Common myeloid progenitor, CD34-positive (primary cell): ENCODE measurements at regions not wholly inside any gene's neighbourhood (a gene's known extent, or its start where the extent isn't known, plus 50 kb on each side); places are given as distances from the start of the nearest gene placed in this dataset.

ENCODE experiments used
- CTCF ChIA-PET: fragments of 350-600 bp; sonication (Branson Sonifier 250); formaldehyde crosslinking; loops from one replicate; lab custom pipeline; 2021; ENCODE audit warnings: antibody characterized with exemption; lab: Charles Lee
- POLR2A ChIA-PET: fragments of 350-600 bp; sonication (Branson Sonifier 250); formaldehyde crosslinking; loops from one replicate; lab custom pipeline; 2021; ENCODE audit warnings: antibody characterized with exemption; lab: Charles Lee
- DNase-seq, 3 donors: peaks; one replicate each; pipeline versions ENCODE4 v3.0.0 to v3.0.0-alpha.2; 2013
- H3K27ac ChIP-seq, 2 experiments: 1 replicate in 1 of 2; 2 replicates in 1 of 2; pipeline ENCODE4 v1.7.0; 2013; ENCODE audit warnings: inconsistent platforms in 2 of 2, low read length in 2 of 2, mild to moderate bottlenecking in 2 of 2, low read depth in 1 of 2, moderate library complexity in 1 of 2; ENCODE audit not compliant: severe bottlenecking in 2 of 2, insufficient read depth in 1 of 2, poor library complexity in 1 of 2
- H3K27me3 ChIP-seq, 5 experiments: replicated peaks in 2 of 5; 1 replicate in 3 of 5; 2 replicates in 2 of 5; pipeline versions ENCODE4 v1.6.1 to v1.7.0; 2013; ENCODE audit warnings: low read length in 4 of 5, mild to moderate bottlenecking in 2 of 5, moderate library complexity in 2 of 5, inconsistent platforms in 1 of 5; ENCODE audit not compliant: insufficient read depth in 5 of 5, control insufficient read depth in 4 of 5
- H3K36me3 ChIP-seq, 4 experiments: 1 replicate in 2 of 4; 2 replicates in 2 of 4; pipeline versions ENCODE4 v1.6.1 to v1.7.0; 2013; ENCODE audit warnings: low read length in 3 of 4, control low read depth in 1 of 4, mild to moderate bottlenecking in 1 of 4; ENCODE audit not compliant: control insufficient read depth in 4 of 4, insufficient read depth in 4 of 4
- H3K4me1 ChIP-seq, 4 experiments: 1 replicate in 3 of 4; 2 replicates in 1 of 4; pipeline versions ENCODE4 v1.6.1 to v1.7.1; 2013; ENCODE audit warnings: low read length in 3 of 4, mild to moderate bottlenecking in 3 of 4, control low read depth in 1 of 4, inconsistent platforms in 1 of 4, moderate library complexity in 1 of 4; ENCODE audit not compliant: control insufficient read depth in 4 of 4, insufficient read depth in 4 of 4; ENCODE audit errors: control extremely low read depth in 1 of 4
- H3K4me3 ChIP-seq, 7 experiments: 1 replicate in 4 of 7; 2 replicates in 3 of 7; pipeline versions ENCODE4 v1.5.1 to v1.7.0; 2013; ENCODE audit warnings: mild to moderate bottlenecking in 7 of 7, low read length in 6 of 7, moderate library complexity in 6 of 7, inconsistent platforms in 2 of 7, low read depth in 2 of 7, control low read depth in 1 of 7; ENCODE audit not compliant: insufficient read depth in 4 of 7, control insufficient read depth in 1 of 7; ENCODE audit errors: extremely low read depth in 1 of 7
- H3K9me3 ChIP-seq, 5 experiments: 1 replicate in 4 of 5; 2 replicates in 1 of 5; pipeline versions ENCODE4 v1.6.1 to v1.7.1; 2013; ENCODE audit warnings: low read length in 4 of 5, mild to moderate bottlenecking in 2 of 5, inconsistent platforms in 1 of 5, low read depth in 1 of 5, moderate library complexity in 1 of 5; ENCODE audit not compliant: control insufficient read depth in 4 of 5, insufficient read depth in 2 of 5; ENCODE audit errors: control extremely low read depth in 1 of 5
- WGBS: methylation state at CpG from one replicate; pipeline ENCODE4 v1.1.5; 2013; ENCODE audit not compliant: insufficient coverage; 5-methylcytosine and 5-hydroxymethylcytosine counted together

- no peak overlapping the region for H3K4me3 ChIP-seq
- no peak overlapping the region for H3K27ac ChIP-seq
- H3K4me1 ChIP-seq: peaks cover 0 to 11% (median 5%) of the 10 kb centered on the region in 4 experiments
- ChIA-PET POLR2A (no interaction called here), CTCF (interaction anchor here (0.9 to 1.1 kb wide), 2 partner anchors 12 to 14 kb away, joined by 3 read pairs; no protein-coding TSS in a partner anchor)
- no peaks in the 10 kb centered on the region for H3K9me3 ChIP-seq
- H3K27me3 ChIP-seq: no peaks in the 10 kb centered on the region
- DNase-seq: peak in 2 of 3 donors; percentile 11 to 17
- no CpG with 5 or more reads among the region's 1 CpG for WGBS
- no peaks in the 10 kb centered on the region for H3K36me3 ChIP-seq
Observed at GRCh38 chr3:101976473-101976872, 127.2 kb downstream of the NFKBIZ start.

- DNase-seq: no peak
- H3K9me3 ChIP-seq: no peaks in the 10 kb centered on the region
- ChIA-PET CTCF (interaction anchor here (1.1 kb wide), 1 partner anchor 13 kb away, joined by 3 read pairs; no protein-coding TSS in a partner anchor), POLR2A (no interaction called here)
- 100% methylated on average over 1 of the region's 2 CpGs for WGBS
- H3K27me3 ChIP-seq: no peaks in the 10 kb centered on the region
- H3K4me3 ChIP-seq: no peak overlapping the region
- H3K36me3 ChIP-seq: no peaks in the 10 kb centered on the region
- H3K4me1 ChIP-seq: peaks cover 0 to 11% (median 1%) of the 10 kb centered on the region in 4 experiments
- H3K27ac ChIP-seq: no peak overlapping the region
Observed at GRCh38 chr3:101978348-101978747, 129.0 kb downstream of the NFKBIZ start.

DNA sequence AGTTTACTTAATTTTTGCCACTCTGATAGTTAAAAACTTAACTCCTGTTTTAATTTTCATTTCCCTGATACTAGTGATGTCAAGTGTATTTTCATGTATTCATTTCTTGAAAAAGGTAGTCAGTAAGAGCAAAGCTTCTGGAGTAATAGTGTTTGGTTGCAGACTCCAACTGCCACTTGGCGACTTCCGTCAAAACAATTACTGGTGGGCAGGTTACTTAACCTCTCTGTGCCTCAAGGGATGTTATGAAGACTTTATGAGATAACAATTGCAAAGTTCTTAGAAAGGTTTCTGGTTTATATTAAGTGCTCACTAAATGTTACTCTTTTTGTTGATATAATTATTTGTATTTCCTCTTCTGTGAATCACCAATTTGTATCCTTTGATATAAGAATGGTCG, 129.7 kb downstream of the NFKBIZ start:
- 100% methylated on average over 2 of the region's 3 CpGs for WGBS
- CTCF ChIA-PET: no interaction called here

GRCh38 chr3:101984356-101984755, 135.0 kb downstream of the NFKBIZ start:
- Histone ChIP-seq H3K27me3 (no peaks in the 10 kb centered on the region), H3K4me3 (no peak overlapping the region), H3K36me3 (no peaks in the 10 kb centered on the region), H3K9me3 (no peaks in the 10 kb centered on the region), H3K27ac (no peak overlapping the region), H3K4me1 (peaks cover 0 to 15% (median 11%) of the 10 kb centered on the region in 4 experiments)
- DNase-seq: no peak
- 95% methylated on average over 4 of the region's 4 CpGs for WGBS
- POLR2A ChIA-PET: no interaction called here
- CTCF ChIA-PET: interaction anchor here (1.1 kb wide), 1 partner anchor 22 kb away, joined by 3 read pairs; no protein-coding TSS in a partner anchor

More for the DNA sequence above, 129.7 kb downstream of the NFKBIZ start:
- Histone ChIP-seq H3K36me3 (no peaks in the 10 kb centered on the region), H3K4me3 (no peak overlapping the region), H3K27ac (no peak overlapping the region), H3K27me3 (no peaks in the 10 kb centered on the region), H3K9me3 (no peaks in the 10 kb centered on the region), H3K4me1 (peaks cover 0 to 11% (median 1%) of the 10 kb centered on the region in 4 experiments)
- POLR2A ChIA-PET: no interaction called here
- DNase-seq: no peak

DNA sequence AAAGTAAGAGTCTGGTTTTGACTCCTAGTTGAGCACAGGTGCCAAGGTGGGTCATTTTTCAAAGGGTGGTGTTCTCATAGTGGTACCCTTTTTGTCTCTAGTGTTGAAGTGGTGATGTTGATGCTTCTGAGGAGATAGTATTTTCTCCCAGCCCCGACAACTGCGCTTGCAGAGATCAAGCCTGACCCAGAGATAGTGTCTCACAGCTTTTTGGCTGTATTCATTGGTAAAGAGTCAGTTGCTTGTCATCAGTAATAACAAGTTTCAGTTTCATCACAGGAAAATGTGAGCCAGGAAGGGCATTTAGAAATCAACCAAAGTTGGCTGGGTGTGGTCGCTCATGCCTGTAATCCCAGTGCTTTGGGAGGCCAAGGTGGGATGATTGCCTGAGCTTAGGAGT, 139.3 kb downstream of the NFKBIZ start:
- 100% methylated on average over 2 of the region's 3 CpGs for WGBS
- POLR2A ChIA-PET: no interaction called here
- Histone ChIP-seq H3K27me3 (no peaks in the 10 kb centered on the region), H3K36me3 (no peaks in the 10 kb centered on the region), H3K27ac (no peak overlapping the region), H3K4me1 (peaks cover 0 to 19% (median 12%) of the 10 kb centered on the region in 4 experiments), H3K4me3 (no peak overlapping the region), H3K9me3 (no peaks in the 10 kb centered on the region)
- DNase-seq: peak in 1 of 3 donors; percentile 14
- CTCF ChIA-PET: interaction anchor here (1.2 kb wide), 1 partner anchor 10 kb away, joined by 3 read pairs; no protein-coding TSS in a partner anchor

- no peak overlapping the region for H3K27ac ChIP-seq
- H3K4me1 ChIP-seq: peaks cover 0 to 19% (median 12%) of the 10 kb centered on the region in 4 experiments
- no peaks in the 10 kb centered on the region for H3K36me3 ChIP-seq
- POLR2A ChIA-PET: no interaction called here
- no peak overlapping the region for H3K4me3 ChIP-seq
- CTCF ChIA-PET: interaction anchor here (1.2 kb wide), 1 partner anchor 9 kb away, joined by 3 read pairs; no protein-coding TSS in a partner anchor
- 96% methylated on average over 3 of the region's 5 CpGs for WGBS
- no peaks in the 10 kb centered on the region for H3K27me3 ChIP-seq
- H3K9me3 ChIP-seq: no peaks in the 10 kb centered on the region
- no peak for DNase-seq
Observed at GRCh38 chr3:101989578-101990200, 140.4 kb downstream of the NFKBIZ start.

- Histone ChIP-seq H3K27ac (no peak overlapping the region), H3K27me3 (no peaks in the 10 kb centered on the region), H3K36me3 (no peaks in the 10 kb centered on the region), H3K4me1 (peaks cover 0 to 15% (median 10%) of the 10 kb centered on the region in 4 experiments), H3K4me3 (no peak overlapping the region), H3K9me3 (no peaks in the 10 kb centered on the region)
- 100% methylated on average over 1 of the region's 2 CpGs for WGBS
- no peak for DNase-seq
- CTCF ChIA-PET: interaction anchor here (0.8 kb wide), 1 partner anchor 32 kb away, joined by 3 read pairs; no protein-coding TSS in a partner anchor
- POLR2A ChIA-PET: no interaction called here
Observed at GRCh38 chr3:101992863-101993262, 143.5 kb downstream of the NFKBIZ start.
